ENCODE measurements at regions not wholly inside any gene's neighbourhood (a gene's known extent, or its start where the extent isn't known, plus 50 kb on each side); places are given as distances from the start of the nearest gene placed in this dataset.

DNA sequence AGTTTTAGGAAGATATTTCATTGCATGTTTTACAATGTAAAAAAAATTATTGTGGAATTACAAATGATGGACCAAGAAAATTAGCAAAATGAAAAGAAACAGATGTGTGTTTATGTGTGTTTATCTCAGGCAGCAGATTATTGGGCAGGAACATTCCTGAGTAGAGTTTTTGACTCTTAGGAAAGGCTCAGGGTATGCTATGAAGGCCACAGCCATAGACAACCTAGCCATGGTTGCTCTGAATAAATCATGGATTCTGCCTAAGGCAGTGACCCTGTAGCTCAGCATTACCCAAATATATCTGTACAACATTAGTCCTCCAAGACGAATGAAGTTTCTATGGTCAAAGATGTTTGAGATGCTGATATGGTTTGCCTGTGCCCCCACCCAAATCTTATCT is 298.3 kb downstream of the PTEN start:
- intact Hi-C loops (cut with micrococcal nuclease; ENCODE audit: unreplicated experiment): no loop called here
- Mint-ChIP-seq H3K36me3 (ENCODE audit: insufficient read depth, unreplicated experiment) (no peaks in the 10 kb centered on the region), H3K27me3 (ENCODE audit: insufficient read depth, unreplicated experiment) (no peaks in the 10 kb centered on the region), H3K4me3 (ENCODE audit: unreplicated experiment) (no peak overlapping the region), H3K4me1 (ENCODE audit: low read depth, unreplicated experiment) (peaks cover 7% of the 10 kb centered on the region), H3K27ac (ENCODE audit: unreplicated experiment) (no peak overlapping the region), H3K9me3 (ENCODE audit: unreplicated experiment) (no peaks in the 10 kb centered on the region)
- TF ChIP-seq, protein P1, sequence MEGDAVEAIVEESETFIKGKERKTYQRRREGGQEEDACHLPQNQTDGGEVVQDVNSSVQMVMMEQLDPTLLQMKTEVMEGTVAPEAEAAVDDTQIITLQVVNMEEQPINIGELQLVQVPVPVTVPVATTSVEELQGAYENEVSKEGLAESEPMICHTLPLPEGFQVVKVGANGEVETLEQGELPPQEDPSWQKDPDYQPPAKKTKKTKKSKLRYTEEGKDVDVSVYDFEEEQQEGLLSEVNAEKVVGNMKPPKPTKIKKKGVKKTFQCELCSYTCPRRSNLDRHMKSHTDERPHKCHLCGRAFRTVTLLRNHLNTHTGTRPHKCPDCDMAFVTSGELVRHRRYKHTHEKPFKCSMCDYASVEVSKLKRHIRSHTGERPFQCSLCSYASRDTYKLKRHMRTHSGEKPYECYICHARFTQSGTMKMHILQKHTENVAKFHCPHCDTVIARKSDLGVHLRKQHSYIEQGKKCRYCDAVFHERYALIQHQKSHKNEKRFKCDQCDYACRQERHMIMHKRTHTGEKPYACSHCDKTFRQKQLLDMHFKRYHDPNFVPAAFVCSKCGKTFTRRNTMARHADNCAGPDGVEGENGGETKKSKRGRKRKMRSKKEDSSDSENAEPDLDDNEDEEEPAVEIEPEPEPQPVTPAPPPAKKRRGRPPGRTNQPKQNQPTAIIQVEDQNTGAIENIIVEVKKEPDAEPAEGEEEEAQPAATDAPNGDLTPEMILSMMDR (IDR thresholded peaks at IDR 0.05; ENCODE audit: insufficient read depth in 1 of 2, low read depth in 1 of 2, low read length in 1 of 2, severe bottlenecking in 1 of 2, unreplicated experiment in 1 of 2): no peak
- POLR2A ChIA-PET: no interaction called here
- no TSS peak for BruUV-seq (replicated peaks)
- no peak for DNase-seq
- CTCF ChIA-PET: no interaction called here
- Histone ChIP-seq H3K36me3 (ENCODE audit: control insufficient read depth, insufficient read depth, low read length) (no peaks in the 10 kb centered on the region), H3K27me3 (replicated peaks; ENCODE audit: control insufficient read depth, insufficient read depth, low read length) (peaks cover 2% of the 10 kb centered on the region), H3K4me3 (ENCODE audit: low read depth, low read length) (no peak overlapping the region), H3K9me3 (no peaks in the 10 kb centered on the region), H3K4me1 (no peaks in the 10 kb centered on the region)

DNA sequence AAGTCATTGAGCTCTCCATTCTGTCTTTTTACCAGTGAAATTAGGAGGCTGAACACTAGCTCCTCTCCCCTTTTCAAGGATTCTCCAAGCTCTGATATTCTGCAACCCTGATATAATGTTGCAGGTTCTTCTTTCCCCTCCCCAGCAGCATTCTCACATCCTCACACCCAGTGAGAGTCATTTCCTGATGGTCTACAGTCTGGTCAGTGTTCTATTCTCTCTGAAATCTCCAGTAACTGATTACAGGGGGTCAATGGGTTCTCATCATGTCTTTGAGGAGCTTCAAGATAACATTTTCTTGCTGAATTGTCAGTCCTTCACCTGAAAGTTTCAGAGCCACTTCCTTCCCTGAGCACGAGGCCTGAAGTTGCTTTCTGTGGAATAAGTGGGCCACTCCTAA is 299.4 kb downstream of the PTEN start:
- H3K36me3 ChIP-seq (ENCODE audit: control insufficient read depth, insufficient read depth, low read length): no peaks in the 10 kb centered on the region
- TF ChIP-seq, protein P1 (IDR thresholded peaks at IDR 0.05; ENCODE audit: insufficient read depth in 1 of 2, low read depth in 1 of 2, low read length in 1 of 2, severe bottlenecking in 1 of 2, unreplicated experiment in 1 of 2): no peak
- Mint-ChIP-seq H3K4me1 (ENCODE audit: low read depth, unreplicated experiment) (peaks cover 7% of the 10 kb centered on the region), H3K36me3 (ENCODE audit: insufficient read depth, unreplicated experiment) (no peaks in the 10 kb centered on the region), H3K4me3 (ENCODE audit: unreplicated experiment) (no peak overlapping the region), H3K27ac (ENCODE audit: unreplicated experiment) (no peak overlapping the region), H3K9me3 (ENCODE audit: unreplicated experiment) (no peaks in the 10 kb centered on the region), H3K27me3 (ENCODE audit: insufficient read depth, unreplicated experiment) (no peaks in the 10 kb centered on the region)
- ChIA-PET CTCF (no interaction called here), POLR2A (no interaction called here)
- H3K9me3 ChIP-seq: no peaks in the 10 kb centered on the region
- no peak for DNase-seq
- H3K4me1 ChIP-seq: no peaks in the 10 kb centered on the region
- H3K4me3 ChIP-seq (ENCODE audit: low read depth, low read length): no peak overlapping the region
- intact Hi-C loops (cut with micrococcal nuclease; ENCODE audit: unreplicated experiment): no loop called here
- H3K27me3 ChIP-seq (replicated peaks; ENCODE audit: control insufficient read depth, insufficient read depth, low read length): peaks cover 2% of the 10 kb centered on the region
- BruUV-seq (replicated peaks): no TSS peak

DNA sequence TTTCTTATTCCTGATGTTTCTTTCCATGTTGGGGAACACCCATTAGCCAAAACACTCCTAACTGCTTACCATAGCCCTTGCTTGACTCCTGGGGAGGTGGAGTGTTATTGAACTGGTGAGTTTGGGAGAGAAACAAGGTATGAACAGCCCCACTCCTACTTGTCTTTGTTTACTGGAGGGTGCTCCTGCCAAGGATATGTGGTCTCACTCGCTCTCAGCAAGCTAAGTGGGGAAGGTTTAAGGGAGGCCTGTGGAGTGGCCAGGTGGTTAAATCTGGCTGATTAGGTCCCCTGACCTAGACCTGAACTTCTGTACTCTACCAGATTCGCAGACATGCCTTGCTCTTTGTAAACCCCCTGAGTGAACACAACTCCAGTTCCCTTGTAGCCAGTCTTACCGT is 300.1 kb downstream of the PTEN start:
- POLR2A ChIA-PET: no interaction called here
- intact Hi-C loops (cut with micrococcal nuclease; ENCODE audit: unreplicated experiment): no loop called here
- H3K4me1 ChIP-seq: no peaks in the 10 kb centered on the region
- no peaks in the 10 kb centered on the region for H3K36me3 Mint-ChIP-seq (ENCODE audit: insufficient read depth, unreplicated experiment)
- no peak overlapping the region for H3K4me3 Mint-ChIP-seq (ENCODE audit: unreplicated experiment)
- H3K27me3 Mint-ChIP-seq (ENCODE audit: insufficient read depth, unreplicated experiment): no peaks in the 10 kb centered on the region
- peaks cover 1% of the 10 kb centered on the region for H3K9me3 Mint-ChIP-seq (ENCODE audit: unreplicated experiment)
- peaks cover 2% of the 10 kb centered on the region for H3K27me3 ChIP-seq (replicated peaks; ENCODE audit: control insufficient read depth, insufficient read depth, low read length)
- H3K4me3 ChIP-seq (ENCODE audit: low read depth, low read length): no peak overlapping the region
- no peak for DNase-seq
- BruUV-seq (replicated peaks): no TSS peak
- TF ChIP-seq, protein P1 (IDR thresholded peaks at IDR 0.05; ENCODE audit: insufficient read depth in 1 of 2, low read depth in 1 of 2, low read length in 1 of 2, severe bottlenecking in 1 of 2, unreplicated experiment in 1 of 2): no peak
- H3K27ac Mint-ChIP-seq (ENCODE audit: unreplicated experiment): no peak overlapping the region
- CTCF ChIA-PET: no interaction called here
- no peaks in the 10 kb centered on the region for H3K9me3 ChIP-seq
- peaks cover 7% of the 10 kb centered on the region for H3K4me1 Mint-ChIP-seq (ENCODE audit: low read depth, unreplicated experiment)
- H3K36me3 ChIP-seq (ENCODE audit: control insufficient read depth, insufficient read depth, low read length): no peaks in the 10 kb centered on the region
